ENCODE measurements at regions not wholly inside any gene's neighbourhood (a gene's known extent, or its start where the extent isn't known, plus 50 kb on each side); places are given as distances from the start of the nearest gene placed in this dataset.

DNA sequence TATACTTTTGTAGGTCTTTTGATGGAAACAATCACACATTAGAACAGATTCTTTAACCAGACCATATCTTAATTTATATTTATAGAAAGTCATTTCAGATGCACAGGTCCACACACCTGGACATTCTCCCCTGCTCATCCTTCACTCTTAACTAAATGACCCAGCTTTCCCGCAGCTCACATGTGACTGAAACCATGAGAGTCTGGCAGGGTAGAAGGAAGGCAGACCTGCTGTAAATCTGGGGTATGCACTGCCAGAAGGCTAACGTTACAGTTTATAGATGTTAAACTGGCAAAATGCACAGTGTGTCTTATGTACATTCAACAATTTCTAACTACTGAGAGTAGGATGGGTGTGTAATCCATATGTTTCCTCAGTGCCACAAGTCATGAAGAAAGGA is 359.5 kb upstream of the SPTLC3 start:
- TF ChIP-seq, protein P1, sequence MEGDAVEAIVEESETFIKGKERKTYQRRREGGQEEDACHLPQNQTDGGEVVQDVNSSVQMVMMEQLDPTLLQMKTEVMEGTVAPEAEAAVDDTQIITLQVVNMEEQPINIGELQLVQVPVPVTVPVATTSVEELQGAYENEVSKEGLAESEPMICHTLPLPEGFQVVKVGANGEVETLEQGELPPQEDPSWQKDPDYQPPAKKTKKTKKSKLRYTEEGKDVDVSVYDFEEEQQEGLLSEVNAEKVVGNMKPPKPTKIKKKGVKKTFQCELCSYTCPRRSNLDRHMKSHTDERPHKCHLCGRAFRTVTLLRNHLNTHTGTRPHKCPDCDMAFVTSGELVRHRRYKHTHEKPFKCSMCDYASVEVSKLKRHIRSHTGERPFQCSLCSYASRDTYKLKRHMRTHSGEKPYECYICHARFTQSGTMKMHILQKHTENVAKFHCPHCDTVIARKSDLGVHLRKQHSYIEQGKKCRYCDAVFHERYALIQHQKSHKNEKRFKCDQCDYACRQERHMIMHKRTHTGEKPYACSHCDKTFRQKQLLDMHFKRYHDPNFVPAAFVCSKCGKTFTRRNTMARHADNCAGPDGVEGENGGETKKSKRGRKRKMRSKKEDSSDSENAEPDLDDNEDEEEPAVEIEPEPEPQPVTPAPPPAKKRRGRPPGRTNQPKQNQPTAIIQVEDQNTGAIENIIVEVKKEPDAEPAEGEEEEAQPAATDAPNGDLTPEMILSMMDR (IDR thresholded peaks at IDR 0.05; ENCODE audit: low read depth, low read length) = no peak
- in situ Hi-C loops (cut with HindIII; ENCODE audit: low sequenced_read_pairs) = no loop called here

DNA sequence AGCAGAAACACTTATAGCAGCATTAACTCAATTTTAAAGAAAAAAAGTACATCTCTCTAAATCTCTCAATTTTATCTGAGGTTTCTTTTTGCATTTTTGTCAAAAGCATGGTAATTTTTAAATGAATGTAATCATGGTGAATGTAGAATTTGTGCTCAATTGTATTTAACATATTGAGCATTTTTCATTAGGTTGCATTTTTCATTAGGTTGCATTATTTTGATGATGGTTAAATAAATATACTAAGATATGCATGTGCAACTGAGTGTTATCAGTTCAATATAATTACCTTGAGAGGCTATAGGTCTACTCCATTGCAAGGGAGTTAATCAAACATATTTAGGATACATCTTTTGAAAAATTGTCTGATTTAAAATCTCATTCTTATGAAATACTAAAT is 355.1 kb upstream of the SPTLC3 start:
- in situ Hi-C loops (cut with HindIII; ENCODE audit: low sequenced_read_pairs) = no loop called here
- DNase-seq (ENCODE audit: low read depth, low spot score) = no peak
- TF ChIP-seq, protein P1 (IDR thresholded peaks at IDR 0.05; ENCODE audit: low read depth, low read length) = no peak
- H3K4me3 ChIP-seq (ENCODE audit: low read depth, low read length) = no peak overlapping the region

More for the DNA sequence above, 359.5 kb upstream of the SPTLC3 start:
- no peak overlapping the region for H3K4me3 ChIP-seq (ENCODE audit: low read depth, low read length)
- no peak for DNase-seq (ENCODE audit: low read depth, low spot score)

DNA sequence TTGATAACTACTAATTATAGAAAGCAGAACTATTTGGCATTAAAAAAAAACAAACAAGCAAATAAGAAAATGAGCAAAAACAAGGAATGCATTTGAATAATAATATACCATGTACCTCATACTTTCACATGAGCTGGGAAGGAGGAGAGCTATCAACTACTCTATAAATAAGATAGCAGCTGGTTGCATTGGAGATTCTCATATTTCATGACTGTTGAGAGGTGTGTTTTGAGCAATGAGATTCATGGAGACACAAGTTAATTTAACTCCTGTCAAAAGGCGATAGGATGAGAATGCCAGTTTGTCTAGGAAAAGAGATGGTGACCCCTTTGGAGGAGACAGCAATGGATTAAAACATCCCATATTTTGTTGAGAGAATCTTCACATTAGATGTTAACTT is 348.8 kb upstream of the SPTLC3 start:
- in situ Hi-C loops (cut with HindIII; ENCODE audit: low sequenced_read_pairs) = no loop called here
- no peak overlapping the region for H3K4me3 ChIP-seq (ENCODE audit: low read depth, low read length)
- TF ChIP-seq, protein P1 (IDR thresholded peaks at IDR 0.05; ENCODE audit: low read depth, low read length) = no peak
- DNase-seq (ENCODE audit: low read depth, low spot score) = no peak

DNA sequence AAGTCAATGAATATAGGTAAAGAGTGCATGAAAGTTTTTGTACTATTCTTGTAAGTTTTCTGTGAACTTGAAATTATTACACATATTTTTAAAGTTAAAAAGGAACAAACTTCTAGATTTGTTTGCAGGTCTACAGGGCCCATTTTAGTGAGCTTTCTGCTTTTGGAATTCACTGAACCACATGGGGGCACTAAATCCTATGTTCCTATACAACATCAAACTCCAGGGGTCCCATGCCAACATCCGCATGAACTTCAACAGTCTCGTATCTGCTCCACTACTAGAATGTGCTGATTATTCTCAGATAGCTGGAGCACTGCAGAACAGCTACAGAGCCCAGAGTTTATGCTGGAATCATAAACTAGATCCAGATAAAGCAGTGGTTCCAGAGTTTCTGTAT is 347.9 kb upstream of the SPTLC3 start:
- TF ChIP-seq, protein P1 (IDR thresholded peaks at IDR 0.05; ENCODE audit: low read depth, low read length) = no peak
- in situ Hi-C loops (cut with HindIII; ENCODE audit: low sequenced_read_pairs) = no loop called here
- DNase-seq (ENCODE audit: low read depth, low spot score) = no peak
- H3K4me3 ChIP-seq (ENCODE audit: low read depth, low read length) = no peak overlapping the region

DNA sequence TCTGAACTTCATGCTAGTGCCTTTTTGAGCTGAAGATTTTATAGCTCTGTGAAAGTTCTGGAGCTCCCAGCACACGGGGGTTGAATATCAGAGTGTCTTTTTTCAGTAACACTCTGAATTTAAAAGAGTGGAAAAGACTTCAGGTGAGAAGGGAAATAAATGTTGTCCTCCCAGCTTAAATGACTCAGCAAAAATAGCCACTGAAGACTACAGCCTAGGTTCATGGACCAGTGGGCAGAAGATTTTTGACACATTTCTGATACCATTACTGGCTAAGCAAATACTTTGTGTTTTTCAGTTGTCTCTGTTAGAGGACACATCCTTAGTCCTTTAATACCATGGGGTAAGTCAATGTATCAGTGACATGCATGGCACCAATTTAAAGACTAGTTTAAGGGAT is 338.5 kb upstream of the SPTLC3 start:
- no peak overlapping the region for H3K4me3 ChIP-seq (ENCODE audit: low read depth, low read length)
- in situ Hi-C loops (cut with HindIII; ENCODE audit: low sequenced_read_pairs) = no loop called here
- TF ChIP-seq, protein P1 (IDR thresholded peaks at IDR 0.05; ENCODE audit: low read depth, low read length) = no peak
- DNase-seq (ENCODE audit: low read depth, low spot score) = no peak

DNA sequence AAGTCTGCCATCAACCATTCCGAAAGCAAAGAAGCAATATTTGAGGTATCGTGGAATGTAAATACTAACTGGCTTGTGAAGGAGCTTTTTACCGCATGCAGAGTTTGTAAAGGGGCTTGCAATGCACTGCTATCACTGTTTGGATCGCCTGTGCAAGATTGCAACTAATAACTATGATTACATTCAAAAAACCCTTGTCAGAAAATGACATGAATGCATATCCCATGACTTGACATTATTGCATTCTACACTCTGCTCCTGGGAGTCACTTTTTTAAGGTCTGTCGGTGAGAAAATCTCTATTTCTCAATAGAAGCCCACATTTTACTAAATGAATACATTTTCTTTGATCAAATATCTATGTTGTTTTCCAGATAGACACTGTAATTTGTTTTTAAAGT is 335.4 kb upstream of the SPTLC3 start:
- TF ChIP-seq, protein P1 (IDR thresholded peaks at IDR 0.05; ENCODE audit: low read depth, low read length) = no peak
- no peak for DNase-seq (ENCODE audit: low read depth, low spot score)
- no peak overlapping the region for H3K4me3 ChIP-seq (ENCODE audit: low read depth, low read length)
- in situ Hi-C loops (cut with HindIII; ENCODE audit: low sequenced_read_pairs) = no loop called here

DNA sequence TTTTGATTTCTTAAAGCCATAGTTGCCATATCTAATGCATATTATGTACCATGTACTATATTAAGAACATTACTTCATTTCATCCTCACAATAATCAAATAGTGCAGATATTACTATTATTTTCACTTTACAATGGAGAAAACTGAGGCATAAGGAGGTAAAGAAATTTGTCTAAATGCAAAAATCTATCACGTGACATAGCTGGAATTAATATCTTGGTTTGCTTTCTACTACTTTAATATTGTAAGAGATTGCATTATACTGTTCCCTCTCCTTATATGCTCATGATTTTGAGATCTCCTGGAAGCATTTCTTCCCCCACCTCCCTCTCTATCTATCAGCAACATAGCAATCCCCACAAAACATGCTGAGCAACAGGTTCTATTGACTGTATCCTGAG is 330.8 kb upstream of the SPTLC3 start:
- TF ChIP-seq, protein P1 (IDR thresholded peaks at IDR 0.05; ENCODE audit: low read depth, low read length) = no peak
- in situ Hi-C loops (cut with HindIII; ENCODE audit: low sequenced_read_pairs) = no loop called here
- no peak for DNase-seq (ENCODE audit: low read depth, low spot score)
- no peak overlapping the region for H3K4me3 ChIP-seq (ENCODE audit: low read depth, low read length)
